Gastroesophageal sphincter (tissue), 4 donors: ENCODE measurements at regions not wholly inside any gene's neighbourhood (a gene's known extent, or its start where the extent isn't known, plus 50 kb on each side); places are given as distances from the start of the nearest gene placed in this dataset.
"Not testable (repeated sequence)": the region's sequence is repeated elsewhere in the genome, so short reads cannot be mapped to it uniquely, and the experiment has no call there.

Source experiments
- ATAC-seq: fragments of 150-250 bp; one replicate; pipeline ENCODE4 v1.9.1; 2016; ENCODE audit warnings: mild to moderate bottlenecking, moderate library complexity
- H3K27ac ChIP-seq, 4 donors: fragments of 200-600 bp; sonication (generic) in 3 of 4; 1 replicate in 3 of 4; 2 replicates in 1 of 4; pipeline ENCODE4 v1.5.1; 2016 to 2019
- H3K27me3 ChIP-seq: fragments of 200-600 bp; sonication (generic); one replicate; pipeline ENCODE4 v1.5.1; 2019
- H3K36me3 ChIP-seq, 2 donors: fragments of 200-600 bp; sonication (generic); one replicate each; pipeline ENCODE4 v1.5.1; 2019; ENCODE audit warnings: control low read depth in 1 of 2
- H3K4me1 ChIP-seq, 3 donors: fragments of 200-600 bp; sonication (generic); 1 replicate in 2 of 3; 2 replicates in 1 of 3; pipeline ENCODE4 v1.5.1; 2016 to 2019; ENCODE audit warnings: control low read depth in 2 of 3
- H3K4me3 ChIP-seq, 2 donors: fragments of 200-600 bp; sonication (generic); one replicate each; pipeline ENCODE4 v1.5.1; 2019; ENCODE audit warnings: mild to moderate bottlenecking in 1 of 2, moderate library complexity in 1 of 2
- H3K9me3 ChIP-seq, 3 donors: fragments of 200-600 bp; sonication (generic); one replicate each; pipeline ENCODE4 v1.5.1; 2017 to 2019; ENCODE audit warnings: control low read depth in 2 of 3
- EP300 ChIP-seq: sonication (generic); formaldehyde crosslinking; IDR thresholded peaks from one replicate; pipeline ENCODE4 v1.6.1; 2017; ENCODE audit warnings: antibody characterized with exemption, mild to moderate bottlenecking
- POLR2A ChIP-seq, 2 donors: fragments of 450-650 bp; IDR thresholded peaks; one replicate each; pipeline ENCODE4 v1.6.1; 2017; ENCODE audit warnings: antibody characterized with exemption in 2 of 2, mild to moderate bottlenecking in 2 of 2, moderate library complexity in 1 of 2
- POLR2AphosphoS5 ChIP-seq: sonication (generic); formaldehyde crosslinking; IDR thresholded peaks from one replicate; pipeline ENCODE4 v1.6.1; 2017; ENCODE audit warnings: antibody characterized with exemption
- WGBS, 2 donors: methylation state at CpG; one replicate each; pipeline ENCODE4 v1.1.5; 2018; ENCODE audit warnings: low coverage in 1 of 2; 5-methylcytosine and 5-hydroxymethylcytosine counted together
- TF ChIP-seq, protein P1 (sequence below), 4 experiments: fragments of 200-600 bp in 2 of 4; fragments of 450-650 bp in 2 of 4; sonication (generic) in 1 of 4; IDR thresholded peaks; one replicate each; pipeline ENCODE4 v1.5.1; 2017 to 2019; ENCODE audit warnings: antibody characterized with exemption in 4 of 4, mild to moderate bottlenecking in 2 of 4, moderate library complexity in 2 of 4

DNA sequence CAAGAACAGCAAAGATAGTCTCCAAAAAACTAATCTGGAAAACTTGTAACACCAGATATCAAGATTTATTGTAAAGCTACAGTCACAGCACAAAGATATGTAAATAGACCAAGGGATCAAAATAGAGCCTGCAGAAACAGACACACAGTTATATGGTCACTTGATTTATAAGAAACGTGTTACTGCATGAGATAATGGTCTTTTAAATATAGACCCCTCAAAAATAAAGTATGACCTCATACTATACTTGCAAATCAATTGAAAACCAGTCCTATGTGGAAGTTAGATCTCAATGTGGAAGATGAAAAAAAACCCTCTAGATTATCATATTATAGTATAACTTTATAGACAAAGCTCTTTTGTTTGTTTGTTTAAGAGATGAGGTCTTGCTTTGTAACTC is 247.3 kb upstream of the CNR1 start:
- no peak overlapping the region for H3K27ac ChIP-seq
- TF ChIP-seq, protein P1, sequence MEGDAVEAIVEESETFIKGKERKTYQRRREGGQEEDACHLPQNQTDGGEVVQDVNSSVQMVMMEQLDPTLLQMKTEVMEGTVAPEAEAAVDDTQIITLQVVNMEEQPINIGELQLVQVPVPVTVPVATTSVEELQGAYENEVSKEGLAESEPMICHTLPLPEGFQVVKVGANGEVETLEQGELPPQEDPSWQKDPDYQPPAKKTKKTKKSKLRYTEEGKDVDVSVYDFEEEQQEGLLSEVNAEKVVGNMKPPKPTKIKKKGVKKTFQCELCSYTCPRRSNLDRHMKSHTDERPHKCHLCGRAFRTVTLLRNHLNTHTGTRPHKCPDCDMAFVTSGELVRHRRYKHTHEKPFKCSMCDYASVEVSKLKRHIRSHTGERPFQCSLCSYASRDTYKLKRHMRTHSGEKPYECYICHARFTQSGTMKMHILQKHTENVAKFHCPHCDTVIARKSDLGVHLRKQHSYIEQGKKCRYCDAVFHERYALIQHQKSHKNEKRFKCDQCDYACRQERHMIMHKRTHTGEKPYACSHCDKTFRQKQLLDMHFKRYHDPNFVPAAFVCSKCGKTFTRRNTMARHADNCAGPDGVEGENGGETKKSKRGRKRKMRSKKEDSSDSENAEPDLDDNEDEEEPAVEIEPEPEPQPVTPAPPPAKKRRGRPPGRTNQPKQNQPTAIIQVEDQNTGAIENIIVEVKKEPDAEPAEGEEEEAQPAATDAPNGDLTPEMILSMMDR (IDR thresholded peaks at IDR 0.05): no peak
- no peak for TF ChIP-seq POLR2A (IDR thresholded peaks at IDR 0.05)
- no peak for TF ChIP-seq POLR2AphosphoS5
- no peak for TF ChIP-seq EP300
- WGBS, 2 donors: 33 to 43% methylated on average over 1 of the region's 1 CpG
- ATAC-seq: no peak
- H3K4me3 ChIP-seq: no peak overlapping the region
- no peaks in the 10 kb centered on the region for H3K9me3 ChIP-seq
- H3K27me3 ChIP-seq: no peaks in the 10 kb centered on the region
- H3K4me1 ChIP-seq: no peaks in the 10 kb centered on the region
- H3K36me3 ChIP-seq: no peaks in the 10 kb centered on the region

- H3K4me3 ChIP-seq: not testable (repeated sequence)
- 84 to 87% methylated on average over 3 of the region's 4 CpGs for WGBS, 2 donors
These were observed 242.2 kb upstream of the CNR1 start for GRCh38 chr6:88408355-88408754.

DNA sequence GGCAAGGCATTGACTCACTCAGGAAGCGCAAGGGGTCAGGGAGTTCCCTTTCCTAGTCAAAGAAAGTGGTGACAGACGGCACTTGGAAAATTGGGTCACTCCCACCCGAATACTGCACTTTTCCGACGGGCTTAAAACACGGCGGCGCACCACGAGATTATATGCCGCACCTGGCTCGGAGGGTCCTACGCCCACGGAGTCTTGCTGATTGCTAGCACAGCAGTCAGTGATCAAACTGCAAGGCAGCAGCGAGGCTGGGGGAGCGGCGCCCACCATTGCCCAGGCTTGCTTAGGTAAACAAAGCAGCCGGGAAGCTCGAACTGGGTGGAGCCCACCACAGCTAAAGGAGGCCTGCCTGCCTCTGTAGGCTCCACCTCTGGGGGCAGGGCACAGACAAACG is 240.5 kb upstream of the CNR1 start:
- ATAC-seq, H3K4me3 ChIP-seq, H3K4me1 ChIP-seq, H3K27me3 ChIP-seq, H3K36me3 ChIP-seq, H3K27ac ChIP-seq, H3K9me3 ChIP-seq: not testable (repeated sequence)
- WGBS, 2 donors: 90 to 91% methylated on average over 4 of the region's 19 CpGs

More at GRCh38 chr6:88408355-88408754, 242.2 kb upstream of the CNR1 start:
- H3K27ac ChIP-seq, ATAC-seq, H3K4me1 ChIP-seq, H3K36me3 ChIP-seq, H3K9me3 ChIP-seq, H3K27me3 ChIP-seq: not testable (repeated sequence)

- no peaks in the 10 kb centered on the region for H3K27me3 ChIP-seq
- WGBS, 2 donors: 27 to 38% methylated on average over 1 of the region's 1 CpG
- peaks cover 0 to 11% (median 0%) of the 10 kb centered on the region in 3 donors for H3K9me3 ChIP-seq
- no peak overlapping the region for H3K27ac ChIP-seq
- ATAC-seq: no peak
- no peak overlapping the region for H3K4me3 ChIP-seq
- no peaks in the 10 kb centered on the region for H3K4me1 ChIP-seq
- no peaks in the 10 kb centered on the region for H3K36me3 ChIP-seq
- no peak for TF ChIP-seq POLR2A (IDR thresholded peaks at IDR 0.05)
- no peak for TF ChIP-seq POLR2AphosphoS5
- TF ChIP-seq EP300: no peak
- TF ChIP-seq, protein P1 (IDR thresholded peaks at IDR 0.05): no peak
These were observed 237.3 kb upstream of the CNR1 start for GRCh38 chr6:88403486-88403885.

DNA sequence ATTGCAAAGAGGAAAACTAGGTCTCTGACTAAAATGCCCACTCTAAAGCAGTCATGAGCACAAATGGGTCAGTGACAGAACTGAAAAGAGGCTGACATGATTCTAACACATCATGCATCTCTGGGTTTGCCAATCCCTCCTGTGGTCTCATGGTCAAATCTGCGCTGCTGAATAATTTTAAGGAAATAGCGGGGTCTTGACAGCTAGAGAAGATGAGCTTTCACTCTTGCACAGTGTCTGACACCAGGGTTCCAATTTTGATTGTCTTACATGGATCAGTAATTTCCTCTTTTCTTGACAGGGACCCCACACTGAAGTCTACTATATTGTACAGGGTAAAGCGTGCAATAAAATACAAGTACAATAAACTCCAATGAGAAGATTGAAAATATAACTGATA is 236.8 kb upstream of the CNR1 start:
- no peak overlapping the region for H3K27ac ChIP-seq
- H3K4me3 ChIP-seq: no peak overlapping the region
- H3K9me3 ChIP-seq: peaks cover 0 to 7% (median 0%) of the 10 kb centered on the region in 3 donors
- WGBS, 2 donors: 69 to 94% methylated on average over 3 of the region's 3 CpGs
- no peaks in the 10 kb centered on the region for H3K4me1 ChIP-seq
- H3K36me3 ChIP-seq: no peaks in the 10 kb centered on the region
- TF ChIP-seq EP300: no peak
- TF ChIP-seq, protein P1 (IDR thresholded peaks at IDR 0.05): no peak
- no peak for TF ChIP-seq POLR2A (IDR thresholded peaks at IDR 0.05)
- TF ChIP-seq POLR2AphosphoS5: no peak
- ATAC-seq: no peak
- H3K27me3 ChIP-seq: no peaks in the 10 kb centered on the region

- WGBS, 2 donors: 73% methylated on average over 3 of the region's 7 CpGs; no CpG with 5 or more reads in 1 of the 2 donors
- not testable (repeated sequence) for H3K9me3 ChIP-seq, H3K27ac ChIP-seq, H3K4me1 ChIP-seq, ATAC-seq, H3K4me3 ChIP-seq, H3K36me3 ChIP-seq, H3K27me3 ChIP-seq
These were observed 224.9 kb upstream of the CNR1 start for GRCh38 chr6:88390998-88391397.

- TF ChIP-seq, protein P1 (IDR thresholded peaks at IDR 0.05): no peak
- TF ChIP-seq POLR2AphosphoS5 (no peak), EP300 (no peak), POLR2A (IDR thresholded peaks at IDR 0.05) (no peak)
- ATAC-seq: no peak
- H3K4me3 ChIP-seq: no peak overlapping the region
- no peaks in the 10 kb centered on the region for H3K9me3 ChIP-seq
- H3K36me3 ChIP-seq: no peaks in the 10 kb centered on the region
- no peaks in the 10 kb centered on the region for H3K27me3 ChIP-seq
- no peaks in the 10 kb centered on the region for H3K4me1 ChIP-seq
- H3K27ac ChIP-seq: no peak overlapping the region
These were observed 222.4 kb upstream of the CNR1 start for GRCh38 chr6:88388589-88388988.
